Mesenchymal stem cell (in vitro differentiated cells and primary cell): ENCODE measurements at regions not wholly inside any gene's neighbourhood (a gene's known extent, or its start where the extent isn't known, plus 50 kb on each side); places are given as distances from the start of the nearest gene placed in this dataset. TPM values are rescaled to one million over a fixed set of nuclear protein-coding genes. Genes with fewer than 3 reads are reported as not detected.
A peak's percentile ranks its signal among the peaks of the same experiment; 100 is the strongest.

Source experiments
- DNase-seq: peaks from one replicate; pipeline ENCODE4 v3.0.0-alpha.2; 2013
- H2AFZ ChIP-seq: one replicate; pipeline ENCODE4 v1.6.1; 2013; ENCODE audit warnings: low read depth, mild to moderate bottlenecking, control low read depth, inconsistent platforms, low read length, moderate library complexity
- H2AK5ac ChIP-seq: 2 replicates; pipeline ENCODE4 v1.6.1; 2013; ENCODE audit warnings: low read length, moderate library complexity, mild to moderate bottlenecking, inconsistent platforms; ENCODE audit not compliant: severe bottlenecking
- H2BK120ac ChIP-seq: one replicate; pipeline ENCODE4 v1.6.1; 2013; ENCODE audit warnings: low read depth, mild to moderate bottlenecking, inconsistent platforms, low read length, moderate library complexity
- H2BK12ac ChIP-seq, 2 experiments: one replicate each; pipeline ENCODE4 v1.6.1; 2013; ENCODE audit warnings: inconsistent platforms in 2 of 2, low read length in 2 of 2, mild to moderate bottlenecking in 2 of 2, moderate library complexity in 2 of 2, control low read depth in 1 of 2
- H2BK15ac ChIP-seq: one replicate; pipeline ENCODE4 v1.6.1; 2013; ENCODE audit warnings: mild to moderate bottlenecking, low read depth, inconsistent platforms; ENCODE audit not compliant: poor library complexity, severe bottlenecking
- H2BK5ac ChIP-seq: 2 replicates; pipeline ENCODE4 v1.6.1; 2013; ENCODE audit warnings: low read depth, mild to moderate bottlenecking, low read length, control low read depth, inconsistent platforms; ENCODE audit not compliant: poor library complexity, severe bottlenecking
- H3K14ac ChIP-seq, 2 experiments: one replicate each; pipeline ENCODE4 v1.6.1; 2013; ENCODE audit warnings: inconsistent platforms in 2 of 2, low read length in 2 of 2, control low read depth in 1 of 2, mild to moderate bottlenecking in 1 of 2, moderate library complexity in 1 of 2
- H3K18ac ChIP-seq, 2 experiments: one replicate each; pipeline ENCODE4 v1.6.1; 2013; ENCODE audit warnings: inconsistent platforms in 2 of 2, low read length in 2 of 2, control low read depth in 1 of 2, low read depth in 1 of 2, mild to moderate bottlenecking in 1 of 2
- H3K23ac ChIP-seq, 2 experiments: one replicate each; pipeline ENCODE4 v1.6.1; 2013; ENCODE audit warnings: inconsistent platforms in 2 of 2, low read length in 2 of 2, mild to moderate bottlenecking in 2 of 2, moderate library complexity in 2 of 2, control low read depth in 1 of 2
- H3K27ac ChIP-seq: 2 replicates; pipeline ENCODE4 v1.5.1; 2013; ENCODE audit warnings: mild to moderate bottlenecking, moderate library complexity, low read length, control low read depth, inconsistent platforms; ENCODE audit not compliant: poor library complexity, severe bottlenecking
- H3K27me3 ChIP-seq, 2 experiments: 2 replicates each; pipeline versions ENCODE4 v1.6.1 to v1.7.0; 2013; ENCODE audit warnings: low read length in 2 of 2, mild to moderate bottlenecking in 2 of 2, moderate library complexity in 2 of 2, control low read depth in 1 of 2, inconsistent platforms in 1 of 2; ENCODE audit not compliant: control insufficient read depth in 1 of 2, insufficient read depth in 1 of 2
- H3K36me3 ChIP-seq, 2 experiments: 2 replicates each; pipeline versions ENCODE4 v1.6.1 to v1.7.0; 2013; ENCODE audit warnings: low read length in 2 of 2, control low read depth in 1 of 2, inconsistent platforms in 1 of 2, low read depth in 1 of 2, mild to moderate bottlenecking in 1 of 2; ENCODE audit not compliant: insufficient read depth in 2 of 2, control insufficient read depth in 1 of 2
- H3K4ac ChIP-seq, 2 experiments: one replicate each; pipeline ENCODE4 v1.6.1; 2013; ENCODE audit warnings: inconsistent platforms in 2 of 2, low read length in 2 of 2, mild to moderate bottlenecking in 2 of 2, moderate library complexity in 2 of 2, control low read depth in 1 of 2, low read depth in 1 of 2
- H3K4me1 ChIP-seq: 2 replicates; pipeline ENCODE4 v1.6.1; 2013; ENCODE audit warnings: low read depth, low read length, control low read depth; ENCODE audit not compliant: control insufficient read depth, insufficient read depth
- H3K4me2 ChIP-seq: 2 replicates; pipeline ENCODE4 v1.6.1; 2013; ENCODE audit warnings: low read length, mild to moderate bottlenecking, inconsistent platforms; ENCODE audit not compliant: poor library complexity, severe bottlenecking
- H3K4me3 ChIP-seq, 2 experiments: 2 replicates each; pipeline versions ENCODE4 v1.5.1 to v1.7.0; 2013; ENCODE audit warnings: low read length in 2 of 2, mild to moderate bottlenecking in 2 of 2, control low read depth in 1 of 2, low read depth in 1 of 2; ENCODE audit not compliant: insufficient read depth in 1 of 2
- H3K79me1 ChIP-seq: replicated peaks from 2 replicates; pipeline ENCODE4 v1.6.1; 2013; ENCODE audit warnings: mild to moderate bottlenecking, control low read depth, low read length, inconsistent platforms; ENCODE audit not compliant: poor library complexity, severe bottlenecking
- H3K9ac ChIP-seq: 2 replicates; pipeline ENCODE4 v1.7.0; 2013; ENCODE audit warnings: mild to moderate bottlenecking, low read length, moderate library complexity
- H3K9me3 ChIP-seq: 2 replicates; pipeline ENCODE4 v1.7.0; 2013; ENCODE audit warnings: mild to moderate bottlenecking, low read length; ENCODE audit not compliant: control insufficient read depth
- H4K8ac ChIP-seq: one replicate; pipeline ENCODE4 v1.6.1; 2013; ENCODE audit warnings: inconsistent platforms, mild to moderate bottlenecking, low read length, moderate library complexity
- H4K91ac ChIP-seq: one replicate; pipeline ENCODE4 v1.6.1; 2013; ENCODE audit warnings: mild to moderate bottlenecking, low read length, inconsistent platforms
- WGBS: methylation state at CpG from one replicate; pipeline ENCODE4 v1.1.7; 2013; ENCODE audit warnings: mixed read lengths; 5-methylcytosine and 5-hydroxymethylcytosine counted together
- small RNA-seq: library from polyadenylated mRNA; stranded (forward); fragments of <200 nt; extraction: miRNeasy Mini kit (QIAGEN cat#:217004); gene quantifications from one replicate; pipeline ENCODE3, GENCODE V24; 2013; ENCODE audit warnings: low read depth

DNA sequence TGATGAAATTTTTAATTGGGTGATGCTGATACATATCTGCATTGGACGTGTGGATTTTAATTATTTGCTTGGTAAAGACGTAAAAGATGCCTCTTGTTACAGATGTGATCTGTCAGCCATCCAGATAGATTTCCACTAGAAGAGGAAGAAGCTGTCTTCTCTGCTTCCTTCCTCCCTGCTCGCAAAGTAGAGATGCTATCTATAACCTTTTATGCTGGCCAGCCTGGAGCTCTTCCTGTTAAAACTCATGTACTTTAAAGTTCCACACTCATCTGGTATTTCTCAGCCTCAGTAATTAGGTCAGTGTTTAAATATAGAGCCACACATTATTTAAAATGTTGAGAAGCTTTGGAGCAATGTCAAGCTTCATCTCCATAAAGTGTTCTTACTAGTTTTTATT, 51.2 kb upstream of the TMEM229A start:
- DNase-seq = peak; percentile 54
- Histone ChIP-seq H3K9ac (no peak overlapping the region), H4K91ac (no peak overlapping the region), H3K4me1 (no peaks in the 10 kb centered on the region), H3K27me3 (no peaks in the 10 kb centered on the region), H3K27ac (no peak overlapping the region), H3K79me1 (no peaks in the 10 kb centered on the region), H2AFZ (no peak overlapping the region), H3K9me3 (no peaks in the 10 kb centered on the region), H2BK15ac (no peak overlapping the region), H3K36me3 (no peaks in the 10 kb centered on the region), H3K4me2 (no peak overlapping the region), H3K4me3 (no peak overlapping the region), H2BK5ac (no peak overlapping the region), H3K23ac (no peak overlapping the region), H2AK5ac (no peak overlapping the region), H3K18ac (no peak overlapping the region), H3K14ac (no peak overlapping the region), H4K8ac (no peak overlapping the region), H2BK12ac (no peak overlapping the region), H3K4ac (no peak overlapping the region), H2BK120ac (no peak overlapping the region)
- 13% methylated on average over 3 of the region's 3 CpGs for WGBS

Small RNA genes lying in the stretch of these regions (small RNA-seq; reads per million reads assigned to genes)
- not detected for gene RNU6-102P
